Fibroblast of lung (primary cell): ENCODE measurements at regions not wholly inside any gene's neighbourhood (a gene's known extent, or its start where the extent isn't known, plus 50 kb on each side); places are given as distances from the start of the nearest gene placed in this dataset.
"Not testable (repeated sequence)": the region's sequence is repeated elsewhere in the genome, so short reads cannot be mapped to it uniquely, and the experiment has no call there.

ENCODE experiments used
- DNase-seq, 2 donors: peaks; one replicate each; pipeline versions ENCODE4 v3.0.0 to v3.0.0-alpha.2; 2010; ENCODE audit warnings: low read depth in 2 of 2
- H2AFZ ChIP-seq: 2 replicates; pipeline ENCODE4 v1.5.1; 2012; ENCODE audit warnings: low read length, control low read depth, inconsistent platforms
- H3K27ac ChIP-seq: 2 replicates; pipeline ENCODE4 v1.5.1; 2011; ENCODE audit warnings: low read length, control low read depth; ENCODE audit not compliant: insufficient read depth
- H3K27me3 ChIP-seq: 2 replicates; pipeline ENCODE4 v1.5.1; 2011; ENCODE audit warnings: mild to moderate bottlenecking, low read length; ENCODE audit not compliant: control insufficient read depth, insufficient read depth
- H3K36me3 ChIP-seq: 2 replicates; pipeline ENCODE4 v1.5.1; 2011; ENCODE audit warnings: low read length; ENCODE audit not compliant: control insufficient read depth, insufficient read depth
- H3K4me1 ChIP-seq: 2 replicates; pipeline ENCODE4 v1.5.1; 2011; ENCODE audit warnings: low read length; ENCODE audit not compliant: control insufficient read depth, insufficient read depth; ENCODE audit errors: extremely low read depth
- H3K4me2 ChIP-seq: 2 replicates; pipeline ENCODE4 v1.5.1; 2011; ENCODE audit warnings: low read length, control low read depth; ENCODE audit not compliant: insufficient read depth; ENCODE audit errors: extremely low read depth
- H3K4me3 ChIP-seq, 4 experiments: fragments of 200-600 bp in 1 of 4; sonication (generic) in 1 of 4; replicated peaks in 1 of 4; 2 replicates each; pipeline ENCODE4 v1.5.1; 2011 to 2016; ENCODE audit warnings: low read length in 4 of 4, low read depth in 3 of 4, mild to moderate bottlenecking in 3 of 4, control low read depth in 2 of 4, inconsistent platforms in 1 of 4, mixed read lengths in 1 of 4; ENCODE audit not compliant: insufficient read depth in 1 of 4; ENCODE audit errors: control extremely low read depth in 1 of 4
- H3K79me2 ChIP-seq: 2 replicates; pipeline ENCODE4 v1.5.1; 2012; ENCODE audit warnings: mild to moderate bottlenecking, low read length, inconsistent platforms; ENCODE audit not compliant: control insufficient read depth, insufficient read depth
- H3K9ac ChIP-seq: 2 replicates; pipeline ENCODE4 v1.5.1; 2011; ENCODE audit warnings: mild to moderate bottlenecking, low read length, control low read depth; ENCODE audit not compliant: insufficient read depth
- H3K9me3 ChIP-seq: 2 replicates; pipeline ENCODE4 v1.5.1; 2012; ENCODE audit warnings: low read depth, low read length; ENCODE audit not compliant: control insufficient read depth, insufficient read depth
- H4K20me1 ChIP-seq: 2 replicates; pipeline ENCODE4 v1.5.1; 2011; ENCODE audit warnings: low read length; ENCODE audit not compliant: control insufficient read depth, insufficient read depth; ENCODE audit errors: extremely low read depth
- EZH2 ChIP-seq: IDR thresholded peaks from 2 replicates; pipeline ENCODE4 v1.5.1; 2012; ENCODE audit warnings: low read length, control low read depth, mild to moderate bottlenecking; ENCODE audit errors: missing control alignments
- TF ChIP-seq, protein P1 (sequence below), 2 donors: IDR thresholded peaks in 1 of 2; conservative IDR thresholded peaks in 1 of 2; 1 replicate in 1 of 2; 2 replicates in 1 of 2; pipeline ENCODE4 v1.5.1; 2011 to 2012; ENCODE audit warnings: low read length in 2 of 2, control low read depth in 1 of 2, inconsistent platforms in 1 of 2, low read depth in 1 of 2, mild to moderate bottlenecking in 1 of 2

DNA sequence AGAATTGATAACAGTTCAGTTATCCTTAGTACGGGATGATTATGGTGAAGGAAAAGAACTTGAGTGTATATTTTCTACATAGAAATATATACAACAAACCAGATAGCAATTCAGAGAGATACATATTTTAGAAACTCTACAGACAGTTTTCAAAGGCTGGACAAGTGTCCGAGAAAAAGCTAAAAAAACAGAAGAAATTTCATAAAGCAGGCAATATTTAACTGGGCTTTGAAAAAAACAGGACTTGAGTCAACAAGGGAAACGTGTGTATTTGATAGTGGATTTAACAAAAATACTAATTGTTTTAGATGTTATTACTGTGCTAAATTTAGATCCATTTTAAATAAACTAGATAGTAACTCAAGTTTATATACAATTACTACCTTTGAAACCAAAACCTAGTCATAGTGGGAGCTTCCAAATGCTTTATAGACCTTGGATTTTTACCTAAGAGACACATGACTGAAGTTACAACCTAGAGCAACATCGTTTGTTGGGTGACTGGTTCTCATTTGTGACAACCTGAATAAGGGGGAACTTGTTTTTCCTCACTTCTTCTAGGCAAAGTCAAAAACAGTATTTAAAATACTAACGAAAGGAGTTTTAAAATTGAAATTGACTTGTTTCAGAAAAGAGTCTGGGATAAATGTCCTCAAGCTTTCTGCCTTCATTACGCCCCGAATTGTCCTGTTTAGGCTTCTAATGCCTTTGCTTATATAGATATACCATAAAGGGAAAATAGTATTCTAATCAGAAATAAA is 116.7 kb upstream of the PRSS16 start:
- Histone ChIP-seq H3K9me3 (no peaks in the 10 kb centered on the region), H3K27me3 (no peaks in the 10 kb centered on the region), H3K4me3 (peak overlapping the region; percentile 42 to 77 (median 61)), H3K79me2 (no peaks in the 10 kb centered on the region), H3K4me2 (peak overlapping the region; percentile 84), H3K27ac (peak overlapping the region; percentile 90), H3K4me1 (no peaks in the 10 kb centered on the region), H3K9ac (peak overlapping the region; percentile 39), H4K20me1 (no peaks in the 10 kb centered on the region), H3K36me3 (no peaks in the 10 kb centered on the region), H2AFZ (peak overlapping the region; percentile 38)
- DNase-seq: peak in 1 of 2 donors; percentile 14
- TF ChIP-seq, protein P1, sequence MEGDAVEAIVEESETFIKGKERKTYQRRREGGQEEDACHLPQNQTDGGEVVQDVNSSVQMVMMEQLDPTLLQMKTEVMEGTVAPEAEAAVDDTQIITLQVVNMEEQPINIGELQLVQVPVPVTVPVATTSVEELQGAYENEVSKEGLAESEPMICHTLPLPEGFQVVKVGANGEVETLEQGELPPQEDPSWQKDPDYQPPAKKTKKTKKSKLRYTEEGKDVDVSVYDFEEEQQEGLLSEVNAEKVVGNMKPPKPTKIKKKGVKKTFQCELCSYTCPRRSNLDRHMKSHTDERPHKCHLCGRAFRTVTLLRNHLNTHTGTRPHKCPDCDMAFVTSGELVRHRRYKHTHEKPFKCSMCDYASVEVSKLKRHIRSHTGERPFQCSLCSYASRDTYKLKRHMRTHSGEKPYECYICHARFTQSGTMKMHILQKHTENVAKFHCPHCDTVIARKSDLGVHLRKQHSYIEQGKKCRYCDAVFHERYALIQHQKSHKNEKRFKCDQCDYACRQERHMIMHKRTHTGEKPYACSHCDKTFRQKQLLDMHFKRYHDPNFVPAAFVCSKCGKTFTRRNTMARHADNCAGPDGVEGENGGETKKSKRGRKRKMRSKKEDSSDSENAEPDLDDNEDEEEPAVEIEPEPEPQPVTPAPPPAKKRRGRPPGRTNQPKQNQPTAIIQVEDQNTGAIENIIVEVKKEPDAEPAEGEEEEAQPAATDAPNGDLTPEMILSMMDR (conservative IDR thresholded peaks at IDR 0.05 in 1 of 2, IDR thresholded peaks at IDR 0.05 in 1 of 2; ENCODE audit: low read depth in 1 of 2, low read length in 2 of 2): no peak
- TF ChIP-seq EZH2: no peak

DNA sequence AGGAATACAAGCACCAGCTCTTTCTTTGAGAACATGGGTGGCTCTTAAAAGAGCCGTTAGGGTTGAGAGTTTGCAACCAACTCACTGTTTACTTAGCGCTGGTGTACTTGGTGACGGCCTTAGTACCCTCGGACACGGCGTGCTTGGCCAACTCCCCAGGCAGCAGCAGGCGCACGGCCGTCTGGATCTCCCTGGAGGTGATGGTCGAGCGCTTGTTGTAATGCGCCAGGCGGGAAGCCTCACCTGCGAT is 115.3 kb upstream of the PRSS16 start:
- H3K79me2 ChIP-seq, H3K9me3 ChIP-seq, H4K20me1 ChIP-seq, H3K36me3 ChIP-seq, H3K27me3 ChIP-seq, DNase-seq, H2AFZ ChIP-seq, H3K4me1 ChIP-seq: not testable (repeated sequence)
- Histone ChIP-seq H3K4me3 (peak overlapping the region; percentile 42 to 77 (median 64)), H3K9ac (peak overlapping the region; percentile 50), H3K27ac (peak overlapping the region; percentile 90), H3K4me2 (peak overlapping the region; percentile 61)

DNA sequence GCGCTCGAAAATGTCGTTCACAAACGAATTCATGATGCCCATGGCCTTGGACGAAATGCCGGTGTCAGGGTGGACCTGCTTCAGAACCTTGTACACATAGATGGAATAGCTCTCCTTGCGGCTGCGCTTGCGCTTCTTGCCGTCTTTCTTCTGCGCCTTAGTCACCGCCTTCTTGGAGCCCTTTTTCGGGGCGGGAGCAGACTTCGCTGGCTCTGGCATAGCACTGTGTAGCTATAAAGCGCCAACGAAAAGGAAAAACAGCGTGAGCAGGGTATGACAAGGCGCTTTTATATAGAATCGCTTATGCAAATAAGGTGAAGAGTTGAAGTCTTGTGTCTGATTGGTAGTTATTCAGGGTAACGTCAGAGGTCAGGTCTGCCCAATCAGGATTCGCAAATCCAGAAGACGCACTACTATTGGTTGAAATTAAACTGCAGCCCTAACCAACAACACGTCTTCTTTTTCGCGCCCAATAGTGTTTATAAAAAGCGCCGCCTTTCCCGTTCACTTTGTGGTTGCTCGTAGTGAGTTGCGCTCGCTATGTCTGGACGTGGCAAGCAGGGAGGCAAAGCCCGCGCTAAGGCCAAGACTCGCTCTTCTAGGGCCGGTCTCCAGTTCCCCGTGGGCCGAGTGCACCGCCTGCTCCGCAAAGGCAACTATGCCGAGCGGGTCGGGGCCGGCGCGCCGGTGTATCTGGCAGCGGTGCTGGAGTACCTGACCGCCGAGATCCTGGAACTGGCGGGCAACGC is 114.8 kb upstream of the PRSS16 start:
- peak; percentile 100 for DNase-seq
- H3K79me2 ChIP-seq: no peaks in the 10 kb centered on the region
- TF ChIP-seq, protein P1 (conservative IDR thresholded peaks at IDR 0.05 in 1 of 2, IDR thresholded peaks at IDR 0.05 in 1 of 2; ENCODE audit: low read depth in 1 of 2, low read length in 2 of 2): no peak
- no peak for TF ChIP-seq EZH2

More for the DNA sequence above, 114.8 kb upstream of the PRSS16 start:
- H3K9me3 ChIP-seq: no peaks in the 10 kb centered on the region
- peak overlapping the region; percentile 84 for H3K4me2 ChIP-seq
- H4K20me1 ChIP-seq: no peaks in the 10 kb centered on the region
- peak overlapping the region; percentile 63 to 77 (median 72) for H3K4me3 ChIP-seq
- no peaks in the 10 kb centered on the region for H3K36me3 ChIP-seq
- no peaks in the 10 kb centered on the region for H3K4me1 ChIP-seq
- peak overlapping the region; percentile 90 for H3K27ac ChIP-seq
- no peaks in the 10 kb centered on the region for H3K27me3 ChIP-seq
- peak overlapping the region; percentile 72 for H3K9ac ChIP-seq
- peak overlapping the region; percentile 59 for H2AFZ ChIP-seq
